GM19467 (cell line): ENCODE measurements at regions not wholly inside any gene's neighbourhood (a gene's known extent, or its start where the extent isn't known, plus 50 kb on each side); places are given as distances from the start of the nearest gene placed in this dataset.
"Not testable (repeated sequence)": the region's sequence is repeated elsewhere in the genome, so short reads cannot be mapped to it uniquely, and the experiment has no call there.

Experiments
- ATAC-seq: cut with Tn5 transposase; IDR thresholded peaks from one replicate; pipeline ENCODE4 v1.9.1; 2021; ENCODE audit warnings: mild to moderate bottlenecking, moderate library complexity; ENCODE audit not compliant: unreplicated experiment

DNA sequence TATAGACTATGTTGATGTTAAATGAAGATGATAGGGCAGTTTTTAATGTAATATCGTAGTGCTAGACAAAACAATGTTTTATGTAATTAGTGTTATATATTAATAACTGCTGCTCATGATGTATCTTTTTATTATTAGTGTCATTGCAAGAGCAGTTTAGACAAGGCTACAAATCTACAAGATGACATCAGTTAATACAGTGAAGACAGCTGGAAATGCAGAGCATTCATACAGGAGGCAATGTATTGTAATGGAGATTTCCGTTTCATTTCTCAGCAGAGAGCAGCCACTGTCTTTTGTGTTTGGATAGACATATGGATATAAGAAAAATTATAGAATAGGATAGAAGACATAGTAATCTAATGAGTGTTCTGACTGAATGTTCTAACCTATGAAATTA, 178.0 kb downstream of the FOXG1 start:
- ATAC-seq: no peak

- no peak for ATAC-seq
Observed at GRCh38 chr14:28946267-28946666, 179.7 kb downstream of the FOXG1 start.

GRCh38 chr14:28949503-28949902, 182.9 kb downstream of the FOXG1 start:
- ATAC-seq: no peak

- ATAC-seq: no peak
Observed at GRCh38 chr14:28952161-28952560, 185.6 kb downstream of the FOXG1 start.

DNA sequence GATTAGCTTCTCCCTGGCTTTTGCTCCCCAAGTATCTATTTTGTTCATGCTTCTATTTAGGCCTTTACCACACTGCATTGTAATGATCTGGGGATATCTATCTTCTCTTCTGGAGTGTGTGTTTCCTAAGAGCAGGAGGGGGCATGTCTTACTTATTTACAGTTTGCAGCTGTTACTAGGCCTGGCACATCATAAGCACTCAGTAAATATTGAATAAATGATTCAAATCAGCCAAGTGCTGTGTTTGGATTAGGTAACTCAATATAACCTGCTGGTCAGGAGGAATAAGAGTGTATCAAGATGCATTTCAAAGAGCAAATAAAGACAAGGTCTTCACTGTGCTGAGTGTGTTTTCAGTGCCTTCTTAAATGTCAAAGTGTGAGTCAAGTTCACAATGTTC, 186.1 kb downstream of the FOXG1 start:
- ATAC-seq: no peak

DNA sequence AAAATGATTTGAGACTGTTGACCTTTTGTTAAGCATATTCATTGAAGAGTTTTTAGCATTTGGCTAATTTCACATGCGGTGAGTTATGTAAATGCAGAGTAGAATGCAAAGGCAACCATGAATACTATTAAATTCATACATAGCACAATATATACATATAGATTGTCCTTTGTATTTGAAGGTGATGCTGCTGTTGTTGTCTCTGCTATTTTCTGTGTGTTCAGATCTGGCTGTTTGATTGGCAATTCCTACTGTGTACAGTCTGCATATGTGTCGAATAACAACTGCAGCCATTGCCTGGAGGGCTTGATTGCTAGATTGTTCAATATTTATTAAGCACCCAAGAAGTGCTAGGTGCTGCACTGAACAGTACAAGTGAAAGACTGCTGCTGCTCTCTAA, 187.4 kb downstream of the FOXG1 start:
- ATAC-seq: no peak

GRCh38 chr14:28966416-28967233, 200.0 kb downstream of the FOXG1 start:
- peak; percentile 91 for ATAC-seq

DNA sequence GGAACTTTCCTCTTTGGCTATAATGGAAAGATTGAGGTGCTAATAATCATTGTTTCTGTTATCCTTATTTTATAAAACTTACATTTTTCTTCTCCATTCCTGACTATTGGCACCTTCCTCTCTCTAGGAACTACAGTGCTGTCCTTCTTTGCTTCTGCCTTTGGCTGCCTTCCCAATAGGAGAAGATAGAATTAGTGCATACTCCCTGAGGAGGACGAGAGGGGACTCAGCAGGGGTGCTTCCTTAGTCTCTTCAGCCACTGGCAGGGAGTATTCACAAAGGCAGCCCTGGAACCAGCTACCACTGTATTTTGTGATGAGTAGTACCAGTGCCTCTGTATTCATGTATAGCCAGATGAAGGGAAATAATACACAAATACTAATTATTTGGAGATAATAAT, 208.5 kb downstream of the FOXG1 start:
- ATAC-seq: no peak

GRCh38 chr14:28982228-28982627, 215.6 kb downstream of the FOXG1 start:
- ATAC-seq: no peak

- no peak for ATAC-seq
Observed at GRCh38 chr14:28983279-28983678, 216.7 kb downstream of the FOXG1 start.

DNA sequence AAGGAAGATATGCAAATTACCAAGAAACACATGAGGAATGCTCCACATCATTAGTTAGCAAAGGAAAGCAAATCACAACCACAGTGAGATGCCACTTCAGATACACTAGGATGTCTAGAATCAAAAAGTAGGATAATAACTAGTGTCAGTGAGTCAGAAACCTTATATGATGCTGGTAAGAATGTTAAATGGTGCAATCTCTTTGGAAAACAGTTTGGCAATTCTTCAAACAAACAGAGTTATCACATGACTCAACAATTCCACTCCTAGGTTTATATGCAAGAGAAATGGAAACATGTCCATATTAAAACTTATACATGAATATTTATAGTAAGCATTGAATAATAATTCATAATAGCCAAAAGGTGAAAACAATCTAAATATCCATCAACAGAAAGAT, 220.9 kb downstream of the FOXG1 start:
- ATAC-seq: no peak

GRCh38 chr14:28997196-28997595, 230.6 kb downstream of the FOXG1 start:
- ATAC-seq: not testable (repeated sequence)

GRCh38 chr14:28999656-29000055, 233.1 kb downstream of the FOXG1 start:
- no peak for ATAC-seq

- no peak for ATAC-seq
Observed at GRCh38 chr14:29005647-29006046, 239.1 kb downstream of the FOXG1 start.

GRCh38 chr14:29007990-29008389, 241.4 kb downstream of the FOXG1 start:
- no peak for ATAC-seq

DNA sequence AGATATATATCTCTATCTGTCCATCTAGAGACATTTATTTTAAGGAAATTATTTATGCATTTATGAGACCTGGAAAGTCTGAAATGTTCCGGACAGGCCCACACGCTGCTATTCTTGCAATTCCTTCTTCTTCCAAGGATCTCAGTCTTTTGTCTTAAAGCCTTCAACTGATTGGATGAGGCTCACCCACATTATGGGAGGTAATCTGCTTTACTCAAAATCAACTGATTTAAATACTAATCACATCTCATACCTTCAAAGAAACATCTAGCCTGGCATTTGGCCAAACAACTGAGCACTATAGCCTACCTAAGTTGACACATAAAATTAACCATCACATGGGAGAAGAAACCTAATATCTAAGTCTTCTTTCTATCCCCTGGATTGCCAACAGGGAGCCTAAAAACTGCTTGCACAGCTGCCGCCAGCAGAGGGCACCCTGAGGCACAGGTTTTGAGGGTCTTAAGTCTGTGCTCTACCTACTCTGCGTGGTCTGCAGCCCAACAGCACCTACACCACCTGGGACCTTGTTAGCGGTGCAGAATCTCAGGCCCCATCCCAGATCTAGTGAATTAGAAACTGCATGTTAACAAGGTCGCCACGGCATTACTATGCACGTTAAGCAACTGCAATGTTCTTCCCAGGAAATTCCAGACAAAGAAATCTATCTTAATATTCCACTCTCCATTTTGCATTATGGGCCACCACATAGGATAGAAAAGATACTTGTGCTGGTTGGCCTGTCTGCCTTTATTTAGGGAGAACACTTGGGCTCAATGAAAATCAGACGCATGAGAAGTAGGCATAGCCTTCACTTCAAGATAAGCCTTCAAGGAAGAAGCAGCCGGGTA, 249.7 kb downstream of the FOXG1 start:
- no peak for ATAC-seq

GRCh38 chr14:29023505-29023904, 256.9 kb downstream of the FOXG1 start:
- not testable (repeated sequence) for ATAC-seq

DNA sequence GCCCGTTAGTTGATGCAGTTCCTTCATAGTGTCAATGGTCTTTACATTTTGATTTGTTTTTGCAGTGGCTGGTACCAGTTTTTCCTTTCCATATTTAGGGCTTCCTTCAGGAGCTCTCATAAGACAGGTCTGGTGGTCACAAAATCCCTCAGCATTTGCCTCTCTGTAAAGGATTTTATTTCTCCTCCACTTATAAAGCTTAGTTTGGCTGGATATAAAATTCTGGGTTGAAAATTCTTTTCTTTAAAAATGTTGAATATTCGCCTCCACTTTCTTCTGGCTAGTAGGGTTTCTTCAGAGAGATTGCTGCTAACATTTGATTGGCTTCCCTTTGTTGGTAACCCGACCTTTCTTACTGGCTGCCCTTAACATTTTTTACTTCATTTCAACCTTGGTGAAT, 260.9 kb downstream of the FOXG1 start:
- ATAC-seq: not testable (repeated sequence)

DNA sequence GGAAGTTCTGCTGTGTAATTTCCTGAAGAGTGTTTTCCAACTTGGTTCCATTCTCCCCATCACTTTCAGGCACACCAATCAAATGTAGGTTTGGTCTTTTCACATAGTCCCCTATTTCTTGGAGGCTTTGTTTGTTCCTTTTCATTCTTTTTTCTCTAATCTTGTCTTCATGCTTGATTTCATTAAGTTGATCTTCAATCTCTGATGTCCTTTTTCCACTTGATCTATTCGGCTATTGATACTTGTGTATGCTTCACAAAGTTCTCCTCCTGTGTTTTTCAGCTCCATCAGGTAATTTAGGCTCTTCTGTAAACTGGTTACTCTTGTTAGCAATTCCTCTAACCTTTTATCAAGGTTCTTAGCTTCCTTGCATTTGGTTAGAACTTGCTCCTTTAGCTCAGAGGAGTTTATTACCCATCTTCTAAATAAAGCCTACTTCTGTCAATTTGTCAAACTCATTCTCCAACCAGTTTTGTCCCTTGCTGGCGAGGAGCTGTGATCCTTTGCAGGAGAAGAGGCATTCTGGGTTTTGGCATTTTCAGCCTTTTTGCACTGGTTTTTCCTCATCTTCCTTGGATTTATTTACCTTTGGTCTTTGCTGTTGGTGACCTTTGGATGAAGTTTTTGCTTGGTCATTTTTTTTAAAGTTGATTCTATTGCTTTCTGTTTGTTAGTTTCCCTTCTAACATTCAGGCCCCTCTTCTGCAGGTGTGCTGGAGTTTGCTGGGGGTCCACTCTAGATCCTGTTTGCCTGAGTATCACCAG, 261.5 kb downstream of the FOXG1 start:
- ATAC-seq: not testable (repeated sequence)

DNA sequence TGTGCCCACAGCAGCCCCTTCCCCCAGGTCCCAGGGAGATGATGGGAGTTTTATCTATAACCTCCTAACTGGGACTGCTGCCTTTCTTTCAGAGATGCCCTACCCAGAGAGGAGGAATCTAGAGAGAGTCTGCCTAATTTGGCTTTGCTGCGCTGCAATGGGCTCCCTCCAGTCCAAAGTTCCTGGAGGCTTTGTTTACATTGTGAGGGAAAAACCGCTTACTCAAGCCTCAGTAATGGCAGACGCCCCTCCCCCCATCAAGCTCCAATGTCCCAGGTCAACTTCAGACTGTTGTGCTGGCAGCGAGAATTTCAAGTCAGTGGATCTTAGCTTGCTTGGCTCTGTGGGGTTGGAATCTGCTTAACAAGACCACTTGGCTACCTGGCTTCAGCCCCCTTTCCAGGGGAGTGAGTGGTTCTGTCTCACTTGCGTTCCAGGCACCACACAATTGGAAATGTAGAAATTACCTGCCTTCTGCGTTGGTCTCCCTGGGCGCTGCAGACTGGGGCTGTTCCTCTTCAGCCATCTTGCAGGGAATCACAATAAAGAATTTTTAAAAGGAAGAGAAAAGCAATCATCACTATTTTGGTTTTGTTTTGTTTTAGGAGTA, 262.5 kb downstream of the FOXG1 start:
- no peak for ATAC-seq

GRCh38 chr14:29030121-29030520, 263.5 kb downstream of the FOXG1 start:
- no peak for ATAC-seq
